Neural cell (in vitro differentiated cells): ENCODE measurements at regions not wholly inside any gene's neighbourhood (a gene's known extent, or its start where the extent isn't known, plus 50 kb on each side); places are given as distances from the start of the nearest gene placed in this dataset.
"Not testable (repeated sequence)": the region's sequence is repeated elsewhere in the genome, so short reads cannot be mapped to it uniquely, and the experiment has no call there.

Experiments used
- H2AFZ ChIP-seq: fragments of 200-600, 300-800 bp; sonication (generic), shearing (Covaris generic); 2 replicates; pipeline ENCODE4 v1.6.0; 2014; ENCODE audit warnings: low read depth, mild to moderate bottlenecking, antibody characterized with exemption, low read length, moderate library complexity
- H3F3A ChIP-seq: fragments of 200-600 bp; shearing (Covaris generic); 2 replicates; pipeline ENCODE4 v1.6.1; 2016; ENCODE audit warnings: mild to moderate bottlenecking, moderate library complexity, mixed read lengths, antibody characterized with exemption, low read length; ENCODE audit not compliant: insufficient read depth, poor library complexity, severe bottlenecking
- H3K27ac ChIP-seq: fragments of 200-600, 300-800 bp; sonication (generic), shearing (Covaris generic); 2 replicates; pipeline ENCODE4 v1.5.1; 2014; ENCODE audit warnings: mild to moderate bottlenecking, low read length, moderate library complexity
- H3K27me3 ChIP-seq: fragments of 300-800, 200-600 bp; sonication (generic), shearing (Covaris generic); 2 replicates; pipeline ENCODE4 v1.6.0; 2014; ENCODE audit warnings: mild to moderate bottlenecking, low read depth, low read length, moderate library complexity; ENCODE audit not compliant: insufficient read depth
- H3K36me3 ChIP-seq: fragments of 300-800, 200-600 bp; sonication (generic), shearing (Covaris generic); 2 replicates; pipeline ENCODE4 v1.5.1; 2014; ENCODE audit warnings: mild to moderate bottlenecking, antibody characterized with exemption, low read length, moderate library complexity; ENCODE audit not compliant: insufficient read depth
- H3K4me2 ChIP-seq: fragments of 300-800, 200-600 bp; sonication (generic), shearing (Covaris generic); 2 replicates; pipeline ENCODE4 v1.6.0; 2014; ENCODE audit warnings: mild to moderate bottlenecking, low read length
- H3K4me3 ChIP-seq: fragments of 300-800, 200-600 bp; sonication (generic), shearing (Covaris generic); 2 replicates; pipeline ENCODE4 v1.5.1; 2014; ENCODE audit warnings: mild to moderate bottlenecking, low read length, moderate library complexity
- H3K79me2 ChIP-seq: fragments of 200-600 bp; shearing (Covaris generic); replicated peaks from 2 replicates; pipeline ENCODE4 v1.6.0; 2014; ENCODE audit warnings: mild to moderate bottlenecking, low read length, moderate library complexity; ENCODE audit not compliant: insufficient read depth
- H3K9ac ChIP-seq: fragments of 300-800, 200-600 bp; sonication (generic), shearing (Covaris generic); 2 replicates; pipeline ENCODE4 v1.6.1; 2016; ENCODE audit warnings: mild to moderate bottlenecking, low read length, mixed read lengths
- H3K9me2 ChIP-seq: fragments of 200-600 bp; shearing (Covaris generic); 2 replicates; pipeline ENCODE4 v1.6.1; 2016; ENCODE audit warnings: mild to moderate bottlenecking, low read length, mixed read lengths; ENCODE audit not compliant: insufficient read depth
- H3K9me3 ChIP-seq: fragments of 200-600, 300-800 bp; sonication (generic), shearing (Covaris generic); 2 replicates; pipeline ENCODE4 v1.6.1; 2016; ENCODE audit warnings: mild to moderate bottlenecking, mixed run types, low read length, moderate library complexity, mixed read lengths
- H4K20me1 ChIP-seq: fragments of 200-600 bp; shearing (Covaris generic); 2 replicates; pipeline ENCODE4 v1.6.1; 2016; ENCODE audit warnings: mild to moderate bottlenecking, mixed run types; ENCODE audit not compliant: insufficient read depth
- EP300 ChIP-seq: fragments of 450-650 bp; conservative IDR thresholded peaks from 2 replicates; pipeline ENCODE4 v1.6.1; 2014; ENCODE audit warnings: antibody characterized with exemption, mild to moderate bottlenecking, moderate library complexity; ENCODE audit not compliant: poor library complexity, severe bottlenecking
- EZH2 ChIP-seq: fragments of 200-600, 300-800 bp; shearing (Covaris generic), sonication (generic); IDR thresholded peaks from 2 replicates; pipeline ENCODE4 v1.6.1; 2014; ENCODE audit warnings: antibody characterized with exemption, low read length, borderline replicate concordance, mild to moderate bottlenecking; ENCODE audit not compliant: insufficient read depth, poor library complexity, severe bottlenecking
- MXI1 ChIP-seq: fragments of 450-650 bp; conservative IDR thresholded peaks from 2 replicates; pipeline ENCODE4 v1.6.1; 2014; ENCODE audit warnings: antibody characterized with exemption, mild to moderate bottlenecking; ENCODE audit not compliant: poor library complexity, severe bottlenecking
- POLR2AphosphoS5 ChIP-seq: IDR thresholded peaks from 2 replicates; pipeline ENCODE4 v1.6.1; 2012
- RAD21 ChIP-seq: fragments of 450-650 bp; conservative IDR thresholded peaks from 2 replicates; pipeline ENCODE4 v1.6.1; 2014; ENCODE audit warnings: antibody characterized with exemption, mild to moderate bottlenecking, moderate library complexity
- REST ChIP-seq: IDR thresholded peaks from 2 replicates; pipeline ENCODE4 v1.6.1; 2012; ENCODE audit warnings: borderline replicate concordance
- SMC3 ChIP-seq: fragments of 450-650 bp; conservative IDR thresholded peaks from 2 replicates; pipeline ENCODE4 v1.6.1; 2014; ENCODE audit warnings: antibody characterized with exemption, mild to moderate bottlenecking, moderate library complexity; ENCODE audit not compliant: poor library complexity
- TAF1 ChIP-seq: IDR thresholded peaks from 2 replicates; pipeline ENCODE4 v1.6.1; 2012; ENCODE audit warnings: low read depth
- TF ChIP-seq, protein P1 (sequence below): fragments of 450-650 bp; IDR thresholded peaks from 2 replicates; pipeline ENCODE4 v1.5.1; 2014; ENCODE audit warnings: antibody characterized with exemption, mild to moderate bottlenecking, moderate library complexity; ENCODE audit not compliant: poor library complexity, severe bottlenecking

- H3K79me2 ChIP-seq: no peaks in the 10 kb centered on the region
- no peak overlapping the region for H2AFZ ChIP-seq
- no peak overlapping the region for H3K4me2 ChIP-seq
- no peak overlapping the region for H3K4me3 ChIP-seq
- TF ChIP-seq TAF1 (no peak), EZH2 (no peak), REST (no peak), RAD21 (no peak), POLR2AphosphoS5 (no peak), SMC3 (no peak)
- TF ChIP-seq, protein P1, sequence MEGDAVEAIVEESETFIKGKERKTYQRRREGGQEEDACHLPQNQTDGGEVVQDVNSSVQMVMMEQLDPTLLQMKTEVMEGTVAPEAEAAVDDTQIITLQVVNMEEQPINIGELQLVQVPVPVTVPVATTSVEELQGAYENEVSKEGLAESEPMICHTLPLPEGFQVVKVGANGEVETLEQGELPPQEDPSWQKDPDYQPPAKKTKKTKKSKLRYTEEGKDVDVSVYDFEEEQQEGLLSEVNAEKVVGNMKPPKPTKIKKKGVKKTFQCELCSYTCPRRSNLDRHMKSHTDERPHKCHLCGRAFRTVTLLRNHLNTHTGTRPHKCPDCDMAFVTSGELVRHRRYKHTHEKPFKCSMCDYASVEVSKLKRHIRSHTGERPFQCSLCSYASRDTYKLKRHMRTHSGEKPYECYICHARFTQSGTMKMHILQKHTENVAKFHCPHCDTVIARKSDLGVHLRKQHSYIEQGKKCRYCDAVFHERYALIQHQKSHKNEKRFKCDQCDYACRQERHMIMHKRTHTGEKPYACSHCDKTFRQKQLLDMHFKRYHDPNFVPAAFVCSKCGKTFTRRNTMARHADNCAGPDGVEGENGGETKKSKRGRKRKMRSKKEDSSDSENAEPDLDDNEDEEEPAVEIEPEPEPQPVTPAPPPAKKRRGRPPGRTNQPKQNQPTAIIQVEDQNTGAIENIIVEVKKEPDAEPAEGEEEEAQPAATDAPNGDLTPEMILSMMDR: no peak
- H3K9ac ChIP-seq: no peak overlapping the region
- H3K27me3 ChIP-seq: no peaks in the 10 kb centered on the region
- H3K9me2 ChIP-seq: no peaks in the 10 kb centered on the region
- H3K27ac ChIP-seq: no peak overlapping the region
- H3K9me3 ChIP-seq: no peaks in the 10 kb centered on the region
- no peaks in the 10 kb centered on the region for H3F3A ChIP-seq
- no peaks in the 10 kb centered on the region for H3K36me3 ChIP-seq
- H4K20me1 ChIP-seq: no peaks in the 10 kb centered on the region
Observed at GRCh38 chr6:72466971-72467566, 154.8 kb upstream of the KCNQ5 start.

- not testable (repeated sequence) for H3K27me3 ChIP-seq, H3K4me3 ChIP-seq, H3K9ac ChIP-seq, H3K27ac ChIP-seq, H3K4me2 ChIP-seq, H3K9me2 ChIP-seq, H3K36me3 ChIP-seq, H3F3A ChIP-seq, H3K79me2 ChIP-seq, H4K20me1 ChIP-seq, H2AFZ ChIP-seq, H3K9me3 ChIP-seq
Observed at GRCh38 chr6:72469406-72469983, 152.4 kb upstream of the KCNQ5 start.

GRCh38 chr6:72476051-72476450 is 145.8 kb upstream of the KCNQ5 start:
- Histone ChIP-seq H3K9me2 (no peaks in the 10 kb centered on the region), H3K4me2 (no peak overlapping the region), H4K20me1 (no peaks in the 10 kb centered on the region), H3K27me3 (no peaks in the 10 kb centered on the region), H3K9ac (no peak overlapping the region), H3K36me3 (no peaks in the 10 kb centered on the region), H3K27ac (no peak overlapping the region), H3K9me3 (no peaks in the 10 kb centered on the region), H3K79me2 (no peaks in the 10 kb centered on the region), H2AFZ (no peak overlapping the region), H3F3A (no peaks in the 10 kb centered on the region), H3K4me3 (no peak overlapping the region)
- TF ChIP-seq EZH2 (no peak), EP300 (no peak), TAF1 (no peak), SMC3 (no peak), POLR2AphosphoS5 (no peak), MXI1 (no peak), RAD21 (no peak), REST (no peak)
- TF ChIP-seq, protein P1: no peak
